Gastroesophageal sphincter (tissue), 3 donors: ENCODE measurements at regions not wholly inside any gene's neighbourhood (a gene's known extent, or its start where the extent isn't known, plus 50 kb on each side); places are given as distances from the start of the nearest gene placed in this dataset.

Experiments used
- CTCF ChIP-seq, 4 experiments: fragments of 200-600 bp in 2 of 4; fragments of 450-650 bp in 2 of 4; sonication (generic) in 1 of 4; IDR thresholded peaks; one replicate each; pipeline ENCODE4 v1.5.1; 2017 to 2019; ENCODE audit warnings: antibody characterized with exemption in 4 of 4, mild to moderate bottlenecking in 2 of 4, moderate library complexity in 2 of 4
- EP300 ChIP-seq: sonication (generic); formaldehyde crosslinking; IDR thresholded peaks from one replicate; pipeline ENCODE4 v1.6.1; 2017; ENCODE audit warnings: antibody characterized with exemption, mild to moderate bottlenecking
- POLR2A ChIP-seq, 2 donors: fragments of 450-650 bp; IDR thresholded peaks; one replicate each; pipeline ENCODE4 v1.6.1; 2017; ENCODE audit warnings: antibody characterized with exemption in 2 of 2, mild to moderate bottlenecking in 2 of 2, moderate library complexity in 1 of 2

GRCh38 chr14:81955123-81955522 lies 421.5 kb upstream of the SEL1L start:
- TF ChIP-seq EP300 (no peak), POLR2A (IDR thresholded peaks at IDR 0.05) (no peak), CTCF (IDR thresholded peaks at IDR 0.05) (no peak)
